Prostate gland (tissue), 2 donors: ENCODE measurements at regions not wholly inside any gene's neighbourhood (a gene's known extent, or its start where the extent isn't known, plus 50 kb on each side); places are given as distances from the start of the nearest gene placed in this dataset.

Source experiments
- CTCF ChIP-seq, 4 experiments: fragments of 200-600 bp in 2 of 4; fragments of 450-650 bp in 2 of 4; sonication (generic) in 2 of 4; IDR thresholded peaks; 1 replicate in 3 of 4; 2 replicates in 1 of 4; pipeline ENCODE4 v1.5.1; 2016 to 2019; ENCODE audit warnings: antibody characterized with exemption in 4 of 4, mild to moderate bottlenecking in 2 of 4, moderate library complexity in 2 of 4
- POLR2A ChIP-seq: fragments of 450-650 bp; IDR thresholded peaks from one replicate; pipeline ENCODE4 v1.6.1; 2016; ENCODE audit warnings: antibody characterized with exemption, mild to moderate bottlenecking
- POLR2AphosphoS5 ChIP-seq: sonication (generic); formaldehyde crosslinking; IDR thresholded peaks from one replicate; pipeline ENCODE4 v1.6.1; 2017; ENCODE audit warnings: antibody characterized with exemption

- no peak for TF ChIP-seq CTCF (IDR thresholded peaks at IDR 0.05)
- no peak for TF ChIP-seq POLR2AphosphoS5
- TF ChIP-seq POLR2A: no peak
These were observed 588.0 kb upstream of the TUSC1 start for GRCh38 chr9:26266146-26266793.
